HG03354 (cell line): ENCODE measurements at regions not wholly inside any gene's neighbourhood (a gene's known extent, or its start where the extent isn't known, plus 50 kb on each side); places are given as distances from the start of the nearest gene placed in this dataset.
A peak's percentile ranks its signal among the peaks of the same experiment; 100 is the strongest.
"Not testable (repeated sequence)": the region's sequence is repeated elsewhere in the genome, so short reads cannot be mapped to it uniquely, and the experiment has no call there.

Source experiments
- ATAC-seq: cut with Tn5 transposase; IDR thresholded peaks from one replicate; pipeline ENCODE4 v1.9.1; 2021; ENCODE audit warnings: mild to moderate bottlenecking; ENCODE audit not compliant: unreplicated experiment, poor library complexity, severe bottlenecking

GRCh38 chr11:110347660-110348059, 51.2 kb upstream of the RDX start:
- no peak for ATAC-seq

- peak; percentile 80 for ATAC-seq
Observed at GRCh38 chr11:110349138-110349996, 53.0 kb upstream of the RDX start.

DNA sequence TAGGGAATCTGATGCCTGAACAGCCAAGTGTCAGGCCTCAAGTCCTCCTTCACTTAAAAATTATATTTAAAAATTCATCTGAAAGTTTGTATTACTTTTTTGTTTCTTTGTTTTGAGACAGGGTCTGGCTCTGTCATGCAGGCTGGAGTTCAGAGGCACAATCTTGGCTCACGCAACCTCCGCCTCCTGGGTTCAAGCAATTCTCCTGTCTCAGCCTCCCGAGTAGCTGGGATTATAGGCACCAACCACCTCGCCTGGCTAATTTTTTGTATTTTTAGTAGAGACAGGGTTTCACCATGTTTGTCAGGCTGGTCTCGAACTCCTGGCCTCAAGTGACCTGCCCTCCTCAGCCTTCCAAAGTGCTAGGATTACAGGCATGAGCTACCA, 53.6 kb upstream of the RDX start:
- peak; percentile 3 for ATAC-seq

- no peak for ATAC-seq
Observed at GRCh38 chr11:110355011-110355744, 58.8 kb upstream of the RDX start.

DNA sequence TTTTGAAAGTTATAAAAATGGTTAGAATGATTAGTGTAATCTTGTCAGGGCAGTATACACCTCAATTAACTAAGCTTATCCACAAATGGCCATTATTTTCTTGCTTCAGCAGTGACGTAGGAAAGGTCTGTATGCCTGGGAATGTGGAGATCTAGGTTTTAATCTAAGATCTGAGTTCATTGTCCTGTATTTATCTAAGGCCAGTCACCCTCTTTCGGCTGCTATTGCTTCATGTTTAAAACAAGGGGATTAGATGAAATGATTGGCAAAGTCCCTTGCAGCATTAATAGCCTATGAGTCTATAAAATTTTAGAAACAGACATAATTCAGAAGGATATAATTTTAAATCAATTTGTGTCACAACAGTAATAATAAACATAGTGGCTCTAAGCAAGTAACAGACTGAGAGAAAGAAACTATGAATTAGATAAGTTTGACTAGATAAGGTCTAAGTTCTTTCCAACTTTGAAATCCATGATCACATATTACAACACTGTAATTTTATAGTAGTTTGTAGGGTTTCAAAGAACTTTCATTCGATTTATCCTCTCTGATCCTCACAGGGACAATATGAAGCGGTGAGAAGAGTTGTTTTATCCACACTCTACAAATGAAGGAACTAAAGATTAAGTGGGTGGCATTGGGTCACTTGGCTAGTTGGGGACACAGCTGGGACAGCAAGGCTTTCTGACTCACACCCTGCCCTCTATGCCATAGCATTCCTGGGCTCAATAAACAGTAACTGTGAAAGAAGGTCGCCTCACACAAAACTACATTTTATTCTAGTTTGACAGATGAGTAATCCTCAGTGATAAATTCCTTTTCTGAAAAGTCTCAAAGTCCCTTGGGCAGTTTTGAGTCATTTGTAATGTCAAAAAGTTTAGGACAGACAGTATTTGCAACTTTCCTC, 60.6 kb upstream of the RDX start:
- peak; percentile 41 for ATAC-seq

- ATAC-seq, result no peak
Observed at GRCh38 chr11:110358336-110358735, 61.9 kb upstream of the RDX start.

GRCh38 chr11:110360781-110361408, 64.5 kb upstream of the RDX start:
- ATAC-seq, result not testable (repeated sequence)

DNA sequence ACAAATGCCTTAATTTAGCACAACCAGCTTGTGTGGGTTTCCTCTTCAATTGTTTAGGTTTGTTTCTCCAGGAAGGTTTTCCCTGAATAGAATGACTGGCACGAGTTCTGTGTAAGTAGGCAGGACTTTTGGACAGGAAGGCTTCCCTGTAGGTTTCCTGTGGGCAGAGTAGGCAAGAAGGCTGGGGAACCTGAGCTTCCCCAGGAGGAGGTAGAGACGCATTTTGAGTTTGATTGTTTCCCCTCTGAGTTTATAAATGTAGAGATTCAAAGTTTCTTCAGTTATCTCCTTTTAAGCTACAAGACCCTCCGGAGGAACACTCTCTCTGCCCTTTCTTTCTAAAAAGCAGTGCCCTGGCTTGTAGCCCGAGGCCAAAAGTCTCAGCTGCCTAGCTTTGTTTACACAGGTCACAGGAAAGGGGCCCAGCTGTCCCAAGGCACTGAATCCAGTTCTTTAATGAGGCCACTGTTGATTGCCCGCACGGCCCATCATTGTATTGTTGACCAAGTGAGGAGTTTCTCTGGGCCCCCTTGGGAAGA, 66.6 kb upstream of the RDX start:
- ATAC-seq, result no peak

DNA sequence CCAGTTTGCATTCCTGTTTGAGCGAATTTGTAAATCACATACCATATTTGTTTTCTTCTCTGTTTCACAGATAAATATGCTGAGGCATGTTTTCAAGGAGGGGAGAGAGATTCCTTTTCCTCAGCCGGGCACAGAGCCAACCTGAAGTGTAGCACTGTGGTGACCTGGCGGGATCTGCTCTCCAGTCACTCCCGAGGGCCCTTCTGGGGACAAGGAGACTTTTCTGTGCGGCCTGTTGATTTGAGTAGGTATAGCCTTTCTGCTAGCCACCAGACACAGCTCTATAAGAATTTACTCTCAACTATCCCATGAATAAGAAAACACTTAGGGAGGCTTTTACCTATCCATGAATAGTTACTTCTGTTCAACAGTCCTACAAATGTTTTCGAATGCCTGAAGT, 63.5 kb upstream of the FDX1 start:
- ATAC-seq, result no peak

GRCh38 chr11:110367571-110367970, 62.2 kb upstream of the FDX1 start:
- ATAC-seq, result no peak

GRCh38 chr11:110371084-110371483, 58.7 kb upstream of the FDX1 start:
- ATAC-seq, result no peak

DNA sequence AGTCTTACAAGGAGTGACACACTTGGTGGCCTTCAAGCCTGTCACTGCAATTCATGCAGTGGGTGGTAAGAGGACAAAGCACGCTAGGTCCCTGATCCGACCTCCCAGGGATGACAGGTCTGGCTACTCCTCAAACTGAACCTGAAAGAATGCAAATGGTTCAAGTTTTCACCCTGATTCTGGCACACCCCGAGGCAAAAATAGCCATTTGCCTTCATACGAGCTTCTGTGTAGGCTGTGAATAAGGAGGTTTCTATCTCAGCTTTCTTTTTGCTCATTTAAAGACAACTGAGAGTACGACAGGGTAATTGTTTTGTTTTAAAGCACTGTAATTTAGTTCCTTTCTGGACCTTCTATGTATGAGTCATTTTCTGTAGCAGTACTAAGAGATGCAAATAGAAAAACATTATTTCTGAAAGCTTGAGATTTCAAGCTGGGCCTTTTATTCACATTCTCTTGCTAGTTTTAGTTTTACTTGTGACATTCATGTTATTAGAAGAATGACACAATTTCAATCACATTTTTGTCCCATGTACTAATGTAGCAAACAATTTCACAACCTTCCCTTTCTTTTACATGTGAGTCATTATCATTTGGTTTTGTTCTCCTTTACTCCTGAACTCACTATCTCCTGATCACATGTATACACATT, 56.6 kb upstream of the FDX1 start:
- peak; percentile 92 for ATAC-seq

GRCh38 chr11:110374921-110375320, 54.8 kb upstream of the FDX1 start:
- no peak for ATAC-seq

DNA sequence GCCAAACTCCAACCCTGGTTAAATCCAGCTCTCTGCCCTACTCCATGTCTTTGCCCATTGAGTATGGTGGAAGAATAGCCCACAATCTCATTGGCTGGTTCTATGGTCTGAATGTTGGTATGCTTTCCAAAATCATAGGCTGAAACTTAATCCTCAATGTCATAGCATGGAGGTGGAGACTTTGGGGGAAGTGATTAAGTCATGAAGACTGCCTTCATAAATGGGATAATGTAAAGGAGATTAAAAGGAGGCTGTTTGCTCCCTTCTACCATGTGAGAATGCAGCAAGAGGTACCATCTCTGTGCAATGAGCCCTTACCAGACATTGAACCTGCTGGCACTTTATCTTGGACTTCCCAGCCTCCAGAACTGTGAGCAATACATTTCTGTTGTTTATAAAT, 54.4 kb upstream of the FDX1 start:
- ATAC-seq, result no peak

DNA sequence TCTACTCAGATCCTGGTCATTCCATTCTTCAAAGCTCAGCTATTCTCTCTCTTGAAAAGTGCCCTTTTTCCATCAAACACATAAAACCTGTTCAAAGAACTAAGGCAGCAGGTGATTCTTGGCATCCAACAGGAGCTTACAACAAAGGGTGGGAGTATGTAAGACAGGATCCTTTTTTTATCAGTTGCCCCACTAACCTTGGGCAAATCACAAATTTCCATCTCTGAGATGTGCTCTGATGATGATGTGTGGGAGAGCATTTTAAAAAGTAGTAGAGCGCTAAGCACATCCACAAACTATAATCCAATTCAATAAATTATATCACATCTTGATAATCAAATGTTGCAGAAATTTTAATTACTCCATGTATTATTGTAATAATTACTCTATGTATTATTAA, 53.7 kb upstream of the FDX1 start:
- ATAC-seq, result no peak

DNA sequence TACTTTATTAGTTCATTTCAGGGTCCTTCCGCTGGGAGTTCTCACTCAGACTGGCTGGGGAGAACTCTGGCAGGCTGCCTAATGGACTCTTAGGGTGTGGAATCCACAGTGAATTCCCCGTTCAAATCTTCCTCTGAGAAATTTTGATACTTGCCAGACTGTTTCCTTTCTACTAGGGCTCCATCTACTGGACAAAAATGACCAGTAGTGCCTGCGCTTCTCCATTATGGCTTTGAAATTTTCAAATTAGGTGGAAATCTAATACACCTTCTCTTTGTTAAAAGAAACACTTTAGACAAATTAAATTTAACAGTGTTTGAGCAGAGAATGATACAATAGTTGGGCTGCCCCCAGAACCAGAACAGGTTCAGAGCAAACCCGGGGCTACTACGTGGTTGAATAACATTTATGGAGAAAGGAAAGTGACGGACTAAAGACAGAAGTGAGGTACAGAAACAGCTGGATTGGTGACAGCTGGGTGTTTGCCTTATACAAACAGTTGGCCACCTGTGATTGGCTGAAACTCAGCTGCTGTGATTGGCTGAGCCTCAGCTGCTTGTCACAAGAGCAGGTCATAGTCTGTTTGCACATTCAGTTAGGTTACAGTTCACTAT, 52.9 kb upstream of the FDX1 start:
- ATAC-seq, result peak; percentile 44

- no peak for ATAC-seq
Observed at GRCh38 chr11:110377434-110377833, 52.3 kb upstream of the FDX1 start.

GRCh38 chr11:110379261-110379660, 50.5 kb upstream of the FDX1 start:
- no peak for ATAC-seq

- ATAC-seq, result no peak
Observed at GRCh38 chr11:110379936-110380335, 49.8 kb upstream of the FDX1 start.
